ENCODE measurements at regions not wholly inside any gene's neighbourhood (a gene's known extent, or its start where the extent isn't known, plus 50 kb on each side); places are given as distances from the start of the nearest gene placed in this dataset.

GRCh38 chr7:17408245-17408903 is 109.9 kb downstream of the AHR start (continued):
- TF ChIP-seq JUNB (CRISPR knock-in tag; IDR thresholded peaks at IDR 0.05; ENCODE audit: borderline replicate concordance), result peak; percentile 89
- TF ChIP-seq, protein P1, sequence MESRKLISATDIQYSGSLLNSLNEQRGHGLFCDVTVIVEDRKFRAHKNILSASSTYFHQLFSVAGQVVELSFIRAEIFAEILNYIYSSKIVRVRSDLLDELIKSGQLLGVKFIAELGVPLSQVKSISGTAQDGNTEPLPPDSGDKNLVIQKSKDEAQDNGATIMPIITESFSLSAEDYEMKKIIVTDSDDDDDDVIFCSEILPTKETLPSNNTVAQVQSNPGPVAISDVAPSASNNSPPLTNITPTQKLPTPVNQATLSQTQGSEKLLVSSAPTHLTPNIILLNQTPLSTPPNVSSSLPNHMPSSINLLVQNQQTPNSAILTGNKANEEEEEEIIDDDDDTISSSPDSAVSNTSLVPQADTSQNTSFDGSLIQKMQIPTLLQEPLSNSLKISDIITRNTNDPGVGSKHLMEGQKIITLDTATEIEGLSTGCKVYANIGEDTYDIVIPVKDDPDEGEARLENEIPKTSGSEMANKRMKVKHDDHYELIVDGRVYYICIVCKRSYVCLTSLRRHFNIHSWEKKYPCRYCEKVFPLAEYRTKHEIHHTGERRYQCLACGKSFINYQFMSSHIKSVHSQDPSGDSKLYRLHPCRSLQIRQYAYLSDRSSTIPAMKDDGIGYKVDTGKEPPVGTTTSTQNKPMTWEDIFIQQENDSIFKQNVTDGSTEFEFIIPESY (CRISPR knock-in tag; IDR thresholded peaks at IDR 0.05), result 0 out of 2 replicates have a peak, but pooled peaks have one; percentile 31
- no peak for TF ChIP-seq ZNF775 (CRISPR knock-in tag; IDR thresholded peaks at IDR 0.05; ENCODE audit: borderline replicate concordance)
- no peak for TF ChIP-seq TFDP2 (CRISPR knock-in tag; IDR thresholded peaks at IDR 0.05)
- TF ChIP-seq JUND (CRISPR knock-in tag; IDR thresholded peaks at IDR 0.05), result peak; percentile 98
- no peak for TF ChIP-seq ZNF33B (CRISPR knock-in tag; IDR thresholded peaks at IDR 0.05)
- TF ChIP-seq, protein P2, sequence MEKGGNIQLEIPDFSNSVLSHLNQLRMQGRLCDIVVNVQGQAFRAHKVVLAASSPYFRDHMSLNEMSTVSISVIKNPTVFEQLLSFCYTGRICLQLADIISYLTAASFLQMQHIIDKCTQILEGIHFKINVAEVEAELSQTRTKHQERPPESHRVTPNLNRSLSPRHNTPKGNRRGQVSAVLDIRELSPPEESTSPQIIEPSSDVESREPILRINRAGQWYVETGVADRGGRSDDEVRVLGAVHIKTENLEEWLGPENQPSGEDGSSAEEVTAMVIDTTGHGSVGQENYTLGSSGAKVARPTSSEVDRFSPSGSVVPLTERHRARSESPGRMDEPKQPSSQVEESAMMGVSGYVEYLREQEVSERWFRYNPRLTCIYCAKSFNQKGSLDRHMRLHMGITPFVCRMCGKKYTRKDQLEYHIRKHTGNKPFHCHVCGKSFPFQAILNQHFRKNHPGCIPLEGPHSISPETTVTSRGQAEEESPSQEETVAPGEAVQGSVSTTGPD (CRISPR knock-in tag; IDR thresholded peaks at IDR 0.05), result no peak
- TF ChIP-seq ARNTL (CRISPR knock-in tag; IDR thresholded peaks at IDR 0.05), result no peak
- TF ChIP-seq TOPORS (CRISPR knock-in tag; IDR thresholded peaks at IDR 0.05), result no peak
- TF ChIP-seq GTF2F1 (IDR thresholded peaks at IDR 0.05; ENCODE audit: low read length), result no peak
- TF ChIP-seq, protein P3, sequence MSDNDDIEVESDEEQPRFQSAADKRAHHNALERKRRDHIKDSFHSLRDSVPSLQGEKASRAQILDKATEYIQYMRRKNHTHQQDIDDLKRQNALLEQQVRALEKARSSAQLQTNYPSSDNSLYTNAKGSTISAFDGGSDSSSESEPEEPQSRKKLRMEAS (IDR thresholded peaks at IDR 0.05), result no peak
- no peak for TF ChIP-seq ZNF432 (CRISPR knock-in tag; IDR thresholded peaks at IDR 0.05; ENCODE audit: borderline replicate concordance)
- no peak for TF ChIP-seq ZNF878 (CRISPR knock-in tag; IDR thresholded peaks at IDR 0.05)
- no peak for TF ChIP-seq ZNF674 (CRISPR knock-in tag; IDR thresholded peaks at IDR 0.05; ENCODE audit: low read depth)
- TF ChIP-seq RBAK (CRISPR knock-in tag; IDR thresholded peaks at IDR 0.05), result no peak
- TF ChIP-seq ZBTB4 (CRISPR knock-in tag; IDR thresholded peaks at IDR 0.05; ENCODE audit: borderline replicate concordance), result no peak
- TF ChIP-seq, protein P4, sequence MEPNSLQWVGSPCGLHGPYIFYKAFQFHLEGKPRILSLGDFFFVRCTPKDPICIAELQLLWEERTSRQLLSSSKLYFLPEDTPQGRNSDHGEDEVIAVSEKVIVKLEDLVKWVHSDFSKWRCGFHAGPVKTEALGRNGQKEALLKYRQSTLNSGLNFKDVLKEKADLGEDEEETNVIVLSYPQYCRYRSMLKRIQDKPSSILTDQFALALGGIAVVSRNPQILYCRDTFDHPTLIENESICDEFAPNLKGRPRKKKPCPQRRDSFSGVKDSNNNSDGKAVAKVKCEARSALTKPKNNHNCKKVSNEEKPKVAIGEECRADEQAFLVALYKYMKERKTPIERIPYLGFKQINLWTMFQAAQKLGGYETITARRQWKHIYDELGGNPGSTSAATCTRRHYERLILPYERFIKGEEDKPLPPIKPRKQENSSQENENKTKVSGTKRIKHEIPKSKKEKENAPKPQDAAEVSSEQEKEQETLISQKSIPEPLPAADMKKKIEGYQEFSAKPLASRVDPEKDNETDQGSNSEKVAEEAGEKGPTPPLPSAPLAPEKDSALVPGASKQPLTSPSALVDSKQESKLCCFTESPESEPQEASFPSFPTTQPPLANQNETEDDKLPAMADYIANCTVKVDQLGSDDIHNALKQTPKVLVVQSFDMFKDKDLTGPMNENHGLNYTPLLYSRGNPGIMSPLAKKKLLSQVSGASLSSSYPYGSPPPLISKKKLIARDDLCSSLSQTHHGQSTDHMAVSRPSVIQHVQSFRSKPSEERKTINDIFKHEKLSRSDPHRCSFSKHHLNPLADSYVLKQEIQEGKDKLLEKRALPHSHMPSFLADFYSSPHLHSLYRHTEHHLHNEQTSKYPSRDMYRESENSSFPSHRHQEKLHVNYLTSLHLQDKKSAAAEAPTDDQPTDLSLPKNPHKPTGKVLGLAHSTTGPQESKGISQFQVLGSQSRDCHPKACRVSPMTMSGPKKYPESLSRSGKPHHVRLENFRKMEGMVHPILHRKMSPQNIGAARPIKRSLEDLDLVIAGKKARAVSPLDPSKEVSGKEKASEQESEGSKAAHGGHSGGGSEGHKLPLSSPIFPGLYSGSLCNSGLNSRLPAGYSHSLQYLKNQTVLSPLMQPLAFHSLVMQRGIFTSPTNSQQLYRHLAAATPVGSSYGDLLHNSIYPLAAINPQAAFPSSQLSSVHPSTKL (CRISPR knock-in tag; IDR thresholded peaks at IDR 0.05), result peak; percentile 97
- no peak for TF ChIP-seq ZBTB1 (CRISPR knock-in tag; IDR thresholded peaks at IDR 0.05; ENCODE audit: borderline replicate concordance)

Measured in HepG2 (cell line).